Right atrium auricular region (tissue), 2 donors: ENCODE measurements at regions not wholly inside any gene's neighbourhood (a gene's known extent, or its start where the extent isn't known, plus 50 kb on each side); places are given as distances from the start of the nearest gene placed in this dataset.

Experiments used
- DNase-seq: peaks from one replicate; pipeline ENCODE4 v3.0.0-alpha.2; 2019; ENCODE audit warnings: low spot score
- H3K27ac ChIP-seq, 2 donors: fragments of 200-600 bp; sonication (generic); 1 replicate in 1 of 2; 2 replicates in 1 of 2; pipeline ENCODE4 v1.5.1; 2016 to 2019
- H3K27me3 ChIP-seq, 2 donors: fragments of 200-600 bp; sonication (generic); one replicate each; pipeline versions ENCODE4 v1.5.1 to v1.6.0; 2017 to 2019
- H3K36me3 ChIP-seq: fragments of 200-600 bp; sonication (generic); one replicate; pipeline ENCODE4 v1.5.1; 2016
- H3K4me1 ChIP-seq, 2 donors: fragments of 200-600 bp; sonication (generic); one replicate each; pipeline versions ENCODE4 v1.5.1 to v1.6.0; 2017 to 2019
- H3K4me3 ChIP-seq, 2 donors: fragments of 200-600 bp; sonication (generic); 1 replicate in 1 of 2; 2 replicates in 1 of 2; pipeline ENCODE4 v1.5.1; 2017 to 2019; ENCODE audit warnings: mild to moderate bottlenecking in 1 of 2, moderate library complexity in 1 of 2
- H3K9me3 ChIP-seq, 2 donors: fragments of 200-600 bp; sonication (generic); one replicate each; pipeline ENCODE4 v1.5.1; 2019
- TF ChIP-seq, protein P1 (sequence below), 2 donors: fragments of 200-600 bp; sonication (generic); IDR thresholded peaks; one replicate each; pipeline ENCODE4 v1.5.1; 2019; ENCODE audit warnings: antibody characterized with exemption in 2 of 2

DNA sequence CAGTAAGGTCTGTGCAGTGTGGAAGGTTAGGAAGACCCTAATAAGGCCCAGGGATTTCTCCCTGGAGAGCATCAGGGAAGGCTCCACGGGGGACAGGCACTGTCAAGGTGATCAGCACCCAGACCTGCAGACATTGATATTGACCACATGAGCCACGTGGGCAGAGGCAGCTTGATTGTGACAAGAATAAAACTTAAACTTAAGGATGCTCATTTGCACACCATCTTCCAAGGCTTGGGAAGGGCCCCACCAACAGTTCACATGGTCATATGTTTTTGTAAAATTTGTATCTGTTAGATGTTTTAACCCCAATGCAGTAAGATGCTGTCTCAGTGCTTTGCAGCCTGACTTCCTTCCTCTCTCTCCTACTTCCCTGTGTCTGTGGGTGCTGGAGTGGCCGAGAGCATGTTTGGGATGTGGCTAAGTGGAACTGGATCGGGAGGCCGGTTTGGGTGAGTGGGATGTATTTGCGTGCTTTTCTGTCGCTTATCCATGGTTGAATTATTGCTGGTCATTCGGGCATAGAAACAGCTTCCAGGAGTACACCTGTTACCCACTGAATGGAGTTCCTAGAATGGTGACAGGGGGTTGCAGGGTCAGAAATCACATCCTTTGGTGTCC lies 49.8 kb upstream of the OLIG2 start:
- TF ChIP-seq, protein P1, sequence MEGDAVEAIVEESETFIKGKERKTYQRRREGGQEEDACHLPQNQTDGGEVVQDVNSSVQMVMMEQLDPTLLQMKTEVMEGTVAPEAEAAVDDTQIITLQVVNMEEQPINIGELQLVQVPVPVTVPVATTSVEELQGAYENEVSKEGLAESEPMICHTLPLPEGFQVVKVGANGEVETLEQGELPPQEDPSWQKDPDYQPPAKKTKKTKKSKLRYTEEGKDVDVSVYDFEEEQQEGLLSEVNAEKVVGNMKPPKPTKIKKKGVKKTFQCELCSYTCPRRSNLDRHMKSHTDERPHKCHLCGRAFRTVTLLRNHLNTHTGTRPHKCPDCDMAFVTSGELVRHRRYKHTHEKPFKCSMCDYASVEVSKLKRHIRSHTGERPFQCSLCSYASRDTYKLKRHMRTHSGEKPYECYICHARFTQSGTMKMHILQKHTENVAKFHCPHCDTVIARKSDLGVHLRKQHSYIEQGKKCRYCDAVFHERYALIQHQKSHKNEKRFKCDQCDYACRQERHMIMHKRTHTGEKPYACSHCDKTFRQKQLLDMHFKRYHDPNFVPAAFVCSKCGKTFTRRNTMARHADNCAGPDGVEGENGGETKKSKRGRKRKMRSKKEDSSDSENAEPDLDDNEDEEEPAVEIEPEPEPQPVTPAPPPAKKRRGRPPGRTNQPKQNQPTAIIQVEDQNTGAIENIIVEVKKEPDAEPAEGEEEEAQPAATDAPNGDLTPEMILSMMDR (IDR thresholded peaks at IDR 0.05), result no peak
- no peaks in the 10 kb centered on the region for H3K36me3 ChIP-seq
- no peaks in the 10 kb centered on the region for H3K4me1 ChIP-seq
- H3K27me3 ChIP-seq, result no peaks in the 10 kb centered on the region
- DNase-seq, result no peak
- no peak overlapping the region for H3K4me3 ChIP-seq
- no peak overlapping the region for H3K27ac ChIP-seq
- H3K9me3 ChIP-seq, result no peaks in the 10 kb centered on the region
